PC-3 (cell line): ENCODE measurements at regions not wholly inside any gene's neighbourhood (a gene's known extent, or its start where the extent isn't known, plus 50 kb on each side); places are given as distances from the start of the nearest gene placed in this dataset.

Source experiments
- ATAC-seq: fragments of 200-7000 bp; cut with Tn5 transposase; 2 replicates; pipeline ENCODE4 v1.9.1; 2020; ENCODE audit warnings: mild to moderate bottlenecking, moderate library complexity
- BruUV-seq: library from RNA; stranded (reverse); fragments of 400-500 nt; replicated peaks from 2 replicates; lab custom pipeline; 2021; lab: Mats Ljungman, UMichigan
- CTCF ChIA-PET: fragments of 300-600 bp; sonication (Branson Sonifier 250); formaldehyde crosslinking; loops from one replicate; lab custom pipeline; 2022; ENCODE audit warnings: antibody characterized with exemption; lab: Charles Lee
- POLR2A ChIA-PET: fragments of 300-600 bp; sonication (Branson Sonifier 250); formaldehyde crosslinking; loops from one replicate; lab custom pipeline; 2022; ENCODE audit warnings: antibody characterized with exemption; ENCODE audit not compliant: unreplicated experiment; lab: Charles Lee
- DNase-seq: peaks from one replicate; pipeline ENCODE4 v3.0.0-alpha.2; 2015
- H2AFZ ChIP-seq: fragments of 300-600 bp; sonication (generic); 2 replicates; pipeline ENCODE4 v1.6.0; 2016; ENCODE audit warnings: antibody characterized with exemption, low read length
- H3F3A ChIP-seq: fragments of 300-600 bp; sonication (generic); one replicate; pipeline ENCODE4 v1.6.0; 2017; ENCODE audit warnings: antibody characterized with exemption, low read length, control low read depth, mild to moderate bottlenecking; ENCODE audit not compliant: unreplicated experiment
- H3K27ac ChIP-seq: fragments of 300-600 bp; sonication (generic); 2 replicates; pipeline ENCODE4 v1.5.1; 2016; ENCODE audit warnings: mild to moderate bottlenecking, low read length
- H3K27me3 ChIP-seq: fragments of 300-600 bp; sonication (generic); 2 replicates; pipeline ENCODE4 v1.6.1; 2016; ENCODE audit warnings: low read length, mixed read lengths
- H3K36me3 ChIP-seq: fragments of 300-600 bp; sonication (generic); 2 replicates; pipeline ENCODE4 v1.6.1; 2016; ENCODE audit warnings: low read depth, mixed run types, low read length, mixed read lengths
- H3K4me1 ChIP-seq: fragments of 300-600 bp; sonication (generic); 2 replicates; pipeline ENCODE4 v1.5.1; 2016; ENCODE audit warnings: low read length; ENCODE audit not compliant: insufficient read depth
- H3K4me2 ChIP-seq: fragments of 300-600 bp; sonication (generic); 2 replicates; pipeline ENCODE4 v1.6.0; 2016; ENCODE audit warnings: low read length
- H3K4me3 ChIP-seq: fragments of 300-600 bp; sonication (generic); 2 replicates; pipeline ENCODE4 v1.5.1; 2016; ENCODE audit warnings: mild to moderate bottlenecking, low read length, mixed read lengths
- H3K79me2 ChIP-seq: fragments of 300-600 bp; sonication (generic); 2 replicates; pipeline ENCODE4 v1.6.1; 2017; ENCODE audit warnings: low read length, mixed read lengths
- H3K9ac ChIP-seq: fragments of 300-600 bp; sonication (generic); 2 replicates; pipeline ENCODE4 v1.6.0; 2016; ENCODE audit warnings: mild to moderate bottlenecking, low read length
- H3K9me2 ChIP-seq: fragments of 300-600 bp; sonication (generic); replicated peaks from 2 replicates; pipeline ENCODE4 v1.6.1; 2016; ENCODE audit warnings: mixed run types, low read length, mixed read lengths
- H3K9me3 ChIP-seq: fragments of 300-600 bp; sonication (generic); 2 replicates; pipeline ENCODE4 v1.6.1; 2016; ENCODE audit warnings: low read length, mixed read lengths
- H4K20me1 ChIP-seq: fragments of 300-600 bp; sonication (generic); 2 replicates; pipeline ENCODE4 v1.6.1; 2016; ENCODE audit warnings: low read length, mixed read lengths
- EZH2 ChIP-seq: fragments of 300-600 bp; sonication (generic); IDR thresholded peaks from one replicate; pipeline ENCODE4 v1.6.1; 2017; ENCODE audit warnings: antibody characterized with exemption, mild to moderate bottlenecking, low read length; ENCODE audit not compliant: unreplicated experiment
- EZH2phosphoT487 ChIP-seq: fragments of 300-600 bp; sonication (generic); IDR thresholded peaks from 2 replicates; pipeline ENCODE4 v1.6.1; 2018; ENCODE audit warnings: mild to moderate bottlenecking, antibody characterized with exemption, low read length, borderline replicate concordance
- intact Hi-C: fragments of 100-400 bp; cut with micrococcal nuclease; formaldehyde crosslinking; loops from 2 replicates; pipeline ENCODE4 v1.9.0; 2023
- TF ChIP-seq, protein P1 (sequence below): fragments of 300-600 bp; sonication (generic); conservative IDR thresholded peaks from 2 replicates; pipeline ENCODE4 v1.5.1; 2017; ENCODE audit warnings: antibody characterized with exemption, low read depth, mild to moderate bottlenecking, low read length

GRCh38 chr9:74336161-74336560 is 161.0 kb upstream of the RORB start:
- Histone ChIP-seq H4K20me1 (no peaks in the 10 kb centered on the region), H3K9me2 (no peaks in the 10 kb centered on the region), H3K4me3 (no peak overlapping the region), H3K4me1 (no peaks in the 10 kb centered on the region), H3K9ac (no peak overlapping the region), H3K27ac (no peak overlapping the region), H3K36me3 (no peaks in the 10 kb centered on the region), H3K27me3 (no peaks in the 10 kb centered on the region), H3K9me3 (no peaks in the 10 kb centered on the region), H2AFZ (no peak overlapping the region), H3K79me2 (no peaks in the 10 kb centered on the region), H3K4me2 (no peak overlapping the region), H3F3A (no peaks in the 10 kb centered on the region)
- DNase-seq, result no peak
- intact Hi-C loops, result no loop called here
- BruUV-seq, result no TSS peak
- TF ChIP-seq, protein P1, sequence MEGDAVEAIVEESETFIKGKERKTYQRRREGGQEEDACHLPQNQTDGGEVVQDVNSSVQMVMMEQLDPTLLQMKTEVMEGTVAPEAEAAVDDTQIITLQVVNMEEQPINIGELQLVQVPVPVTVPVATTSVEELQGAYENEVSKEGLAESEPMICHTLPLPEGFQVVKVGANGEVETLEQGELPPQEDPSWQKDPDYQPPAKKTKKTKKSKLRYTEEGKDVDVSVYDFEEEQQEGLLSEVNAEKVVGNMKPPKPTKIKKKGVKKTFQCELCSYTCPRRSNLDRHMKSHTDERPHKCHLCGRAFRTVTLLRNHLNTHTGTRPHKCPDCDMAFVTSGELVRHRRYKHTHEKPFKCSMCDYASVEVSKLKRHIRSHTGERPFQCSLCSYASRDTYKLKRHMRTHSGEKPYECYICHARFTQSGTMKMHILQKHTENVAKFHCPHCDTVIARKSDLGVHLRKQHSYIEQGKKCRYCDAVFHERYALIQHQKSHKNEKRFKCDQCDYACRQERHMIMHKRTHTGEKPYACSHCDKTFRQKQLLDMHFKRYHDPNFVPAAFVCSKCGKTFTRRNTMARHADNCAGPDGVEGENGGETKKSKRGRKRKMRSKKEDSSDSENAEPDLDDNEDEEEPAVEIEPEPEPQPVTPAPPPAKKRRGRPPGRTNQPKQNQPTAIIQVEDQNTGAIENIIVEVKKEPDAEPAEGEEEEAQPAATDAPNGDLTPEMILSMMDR, result no peak
- TF ChIP-seq EZH2phosphoT487, result no peak
- no peak for TF ChIP-seq EZH2
- CTCF ChIA-PET, result no interaction called here
- POLR2A ChIA-PET, result no interaction called here
- ATAC-seq, result no peak

- no peak overlapping the region for H2AFZ ChIP-seq
- BruUV-seq, result no TSS peak
- no peaks in the 10 kb centered on the region for H3K27me3 ChIP-seq
- TF ChIP-seq, protein P1, result no peak
- TF ChIP-seq EZH2phosphoT487 (no peak), EZH2 (no peak)
- H3K9ac ChIP-seq, result no peak overlapping the region
- no peaks in the 10 kb centered on the region for H3K36me3 ChIP-seq
- ChIA-PET CTCF (no interaction called here), POLR2A (no interaction called here)
- no peaks in the 10 kb centered on the region for H3K9me2 ChIP-seq
- intact Hi-C loops, result no loop called here
- no peaks in the 10 kb centered on the region for H3K9me3 ChIP-seq
- H3K27ac ChIP-seq, result no peak overlapping the region
- DNase-seq, result no peak
- no peak overlapping the region for H3K4me3 ChIP-seq
- no peak overlapping the region for H3K4me2 ChIP-seq
- no peak for ATAC-seq
- no peaks in the 10 kb centered on the region for H3K79me2 ChIP-seq
- no peaks in the 10 kb centered on the region for H4K20me1 ChIP-seq
- no peaks in the 10 kb centered on the region for H3F3A ChIP-seq
- no peaks in the 10 kb centered on the region for H3K4me1 ChIP-seq
These were observed 148.4 kb upstream of the RORB start for GRCh38 chr9:74348777-74349176.

- Histone ChIP-seq H3K4me2 (no peak overlapping the region), H3K27me3 (no peaks in the 10 kb centered on the region), H3K9me2 (no peaks in the 10 kb centered on the region), H2AFZ (no peak overlapping the region), H3K4me3 (no peak overlapping the region), H3K9ac (no peak overlapping the region), H3F3A (no peaks in the 10 kb centered on the region), H3K36me3 (no peaks in the 10 kb centered on the region), H4K20me1 (no peaks in the 10 kb centered on the region), H3K79me2 (no peaks in the 10 kb centered on the region), H3K27ac (no peak overlapping the region), H3K4me1 (no peaks in the 10 kb centered on the region), H3K9me3 (no peaks in the 10 kb centered on the region)
- ChIA-PET POLR2A (no interaction called here), CTCF (no interaction called here)
- no TSS peak for BruUV-seq
- ATAC-seq (no peak), DNase-seq (no peak)
- TF ChIP-seq, protein P1, result no peak
- TF ChIP-seq EZH2 (no peak), EZH2phosphoT487 (no peak)
- intact Hi-C loops, result no loop called here
These were observed 142.0 kb upstream of the RORB start for GRCh38 chr9:74355107-74355506.
